CD4-positive, alpha-beta T cell (primary cell): ENCODE measurements at regions not wholly inside any gene's neighbourhood (a gene's known extent, or its start where the extent isn't known, plus 50 kb on each side); places are given as distances from the start of the nearest gene placed in this dataset.

ENCODE experiments used
- ATAC-seq: fragments of 200-7000 bp; cut with Tn5 transposase; one replicate; pipeline ENCODE4 v1.10.0; 2022; ENCODE audit warnings: mild to moderate bottlenecking; ENCODE audit not compliant: poor library complexity
- CTCF ChIA-PET: fragments of 350-600 bp; sonication (Branson Sonifier 250); formaldehyde crosslinking; loops from one replicate; lab custom pipeline; 2021; ENCODE audit warnings: antibody characterized with exemption, inconsistent platforms; lab: Charles Lee
- POLR2A ChIA-PET: fragments of 350-600 bp; sonication (Branson Sonifier 250); formaldehyde crosslinking; loops from one replicate; lab custom pipeline; 2021; ENCODE audit warnings: antibody characterized with exemption, inconsistent platforms; lab: Charles Lee
- DNase-seq, 14 experiments: peaks; one replicate each; pipeline ENCODE4 v3.0.0-alpha.2; 2013 to 2020; ENCODE audit warnings: mixed read lengths in 2 of 14
- H3K27ac ChIP-seq, 2 donors: one replicate each; pipeline versions ENCODE4 v1.5.1 to v1.7.0; 2013; ENCODE audit warnings: low read length in 2 of 2, low read depth in 1 of 2, mild to moderate bottlenecking in 1 of 2
- H3K27me3 ChIP-seq, 2 experiments: 1 replicate in 1 of 2; 2 replicates in 1 of 2; pipeline versions ENCODE4 v1.6.1 to v1.7.0; 2013; ENCODE audit warnings: low read length in 2 of 2, control low read depth in 1 of 2, mild to moderate bottlenecking in 1 of 2, moderate library complexity in 1 of 2; ENCODE audit not compliant: insufficient read depth in 2 of 2, control insufficient read depth in 1 of 2
- H3K36me3 ChIP-seq: one replicate; pipeline ENCODE4 v1.6.1; 2013; ENCODE audit warnings: low read length, control low read depth; ENCODE audit not compliant: insufficient read depth
- H3K4me1 ChIP-seq: one replicate; pipeline ENCODE4 v1.6.1; 2013; ENCODE audit warnings: low read length, control low read depth; ENCODE audit not compliant: insufficient read depth
- H3K4me3 ChIP-seq: one replicate; pipeline ENCODE4 v1.5.1; 2013; ENCODE audit warnings: mild to moderate bottlenecking, low read length, moderate library complexity
- H3K9me3 ChIP-seq, 2 experiments: 1 replicate in 1 of 2; 2 replicates in 1 of 2; pipeline versions ENCODE4 v1.6.1 to v1.7.0; 2013; ENCODE audit warnings: low read length in 2 of 2, mild to moderate bottlenecking in 2 of 2, control low read depth in 1 of 2, moderate library complexity in 1 of 2; ENCODE audit not compliant: control insufficient read depth in 1 of 2, insufficient read depth in 1 of 2
- H3K27ac Mint-ChIP-seq: one replicate; pipeline ENCODE4 v1.8.0; 2020; ENCODE audit warnings: mixed read lengths
- H3K27me3 Mint-ChIP-seq: one replicate; pipeline ENCODE4 v1.8.0; 2021; ENCODE audit warnings: mixed read lengths
- H3K36me3 Mint-ChIP-seq: one replicate; pipeline ENCODE4 v1.8.0; 2021; ENCODE audit warnings: low read depth, mixed read lengths
- H3K4me1 Mint-ChIP-seq: one replicate; pipeline ENCODE4 v1.8.0; 2021; ENCODE audit warnings: low read depth, mixed read lengths
- H3K4me3 Mint-ChIP-seq: one replicate; pipeline ENCODE4 v1.8.0; 2020; ENCODE audit warnings: mild to moderate bottlenecking, mixed read lengths
- H3K9me3 Mint-ChIP-seq: one replicate; pipeline ENCODE4 v1.8.0; 2020; ENCODE audit warnings: mixed read lengths
- CTCF ChIP-seq: fragments of 200-600 bp; IDR thresholded peaks from one replicate; pipeline ENCODE4 v1.8.0; 2022; ENCODE audit warnings: antibody characterized with exemption, mild to moderate bottlenecking
- intact Hi-C, 2 experiments: fragments of 100-400 bp; cut with DNase I in 1 of 2; cut with micrococcal nuclease in 1 of 2; formaldehyde crosslinking; loops; one replicate each; pipeline versions ENCODE4 v1.15.1 to v1.9.0; 2023 to 2025; cut with DNase I, micrococcal nuclease

GRCh38 chr6:135750081-135750480 is 101.4 kb upstream of the PDE7B start:
- Mint-ChIP-seq H3K36me3 (no peaks in the 10 kb centered on the region), H3K27me3 (no peaks in the 10 kb centered on the region), H3K9me3 (no peaks in the 10 kb centered on the region), H3K4me3 (no peak overlapping the region), H3K27ac (no peak overlapping the region), H3K4me1 (no peaks in the 10 kb centered on the region)
- H3K27ac ChIP-seq: no peak overlapping the region
- H3K27me3 ChIP-seq: no peaks in the 10 kb centered on the region
- ChIA-PET CTCF (no interaction called here), POLR2A (no interaction called here)
- no peaks in the 10 kb centered on the region for H3K36me3 ChIP-seq
- no peaks in the 10 kb centered on the region for H3K9me3 ChIP-seq
- H3K4me3 ChIP-seq: no peak overlapping the region
- intact Hi-C loops: no loop called here
- no peak for TF ChIP-seq CTCF
- ATAC-seq: no peak
- no peaks in the 10 kb centered on the region for H3K4me1 ChIP-seq
- DNase-seq: no peak

- Mint-ChIP-seq H3K27me3 (no peaks in the 10 kb centered on the region), H3K27ac (no peak overlapping the region), H3K9me3 (no peaks in the 10 kb centered on the region), H3K4me1 (no peaks in the 10 kb centered on the region), H3K4me3 (no peak overlapping the region), H3K36me3 (no peaks in the 10 kb centered on the region)
- no peak overlapping the region for H3K4me3 ChIP-seq
- no peak for DNase-seq
- intact Hi-C loops: no loop called here
- no peak for ATAC-seq
- no peak overlapping the region for H3K27ac ChIP-seq
- H3K9me3 ChIP-seq: no peaks in the 10 kb centered on the region
- ChIA-PET CTCF (no interaction called here), POLR2A (no interaction called here)
- no peak for TF ChIP-seq CTCF
- H3K36me3 ChIP-seq: no peaks in the 10 kb centered on the region
- H3K4me1 ChIP-seq: no peaks in the 10 kb centered on the region
- no peaks in the 10 kb centered on the region for H3K27me3 ChIP-seq
Measured at GRCh38 chr6:135753196-135753595, 98.3 kb upstream of the PDE7B start.

- CTCF ChIA-PET: no interaction called here
- no peak for ATAC-seq
Measured at GRCh38 chr6:135759831-135760230, 91.7 kb upstream of the PDE7B start.

More at GRCh38 chr6:135759831-135760230, 91.7 kb upstream of the PDE7B start:
- Histone ChIP-seq H3K27me3 (no peaks in the 10 kb centered on the region), H3K27ac (no peak overlapping the region), H3K4me3 (no peak overlapping the region), H3K4me1 (no peaks in the 10 kb centered on the region), H3K9me3 (no peaks in the 10 kb centered on the region), H3K36me3 (no peaks in the 10 kb centered on the region)
- Mint-ChIP-seq H3K27me3 (no peaks in the 10 kb centered on the region), H3K4me1 (no peaks in the 10 kb centered on the region), H3K4me3 (no peak overlapping the region), H3K36me3 (no peaks in the 10 kb centered on the region), H3K9me3 (no peaks in the 10 kb centered on the region), H3K27ac (no peak overlapping the region)
- POLR2A ChIA-PET: no interaction called here
- no peak for DNase-seq
- no peak for TF ChIP-seq CTCF
- intact Hi-C loops: no loop called here
